KBM-7 (cell line): ENCODE measurements at regions not wholly inside any gene's neighbourhood (a gene's known extent, or its start where the extent isn't known, plus 50 kb on each side); places are given as distances from the start of the nearest gene placed in this dataset.
A peak's percentile ranks its signal among the peaks of the same experiment; 100 is the strongest.
"Not testable (repeated sequence)": the region's sequence is repeated elsewhere in the genome, so short reads cannot be mapped to it uniquely, and the experiment has no call there.

ENCODE experiments used
- DNase-seq: peaks from one replicate; pipeline ENCODE4 v3.0.0-alpha.2; 2015
- in situ Hi-C: fragments of 300-500 bp; cut with MboI; formaldehyde crosslinking; loops from 2 replicates; pipeline ENCODE4 v1.14.3; 2020; ENCODE audit warnings: low sequenced_read_pairs, low pct_unique_long_range_greater_than_20kb, mixed read lengths

GRCh38 chr5:96527768-96528661 is 95.0 kb upstream of the PCSK1 start:
- in situ Hi-C loops: no loop called here
- DNase-seq: no peak

- in situ Hi-C loops: no loop called here
- DNase-seq: no peak
These were observed 95.9 kb upstream of the PCSK1 start for GRCh38 chr5:96528826-96529474.

GRCh38 chr5:96529559-96529958 is 96.5 kb upstream of the PCSK1 start:
- DNase-seq: no peak
- in situ Hi-C loops: no loop called here

GRCh38 chr5:96530901-96531300 is 97.9 kb upstream of the PCSK1 start:
- in situ Hi-C loops: no loop called here

GRCh38 chr5:96533371-96533770 is 100.3 kb upstream of the PCSK1 start:
- in situ Hi-C loops: no loop called here
- DNase-seq: no peak

More at GRCh38 chr5:96530901-96531300, 97.9 kb upstream of the PCSK1 start:
- DNase-seq: no peak

GRCh38 chr5:96537386-96537785 is 104.3 kb upstream of the PCSK1 start:
- peak; percentile 21 for DNase-seq
- in situ Hi-C loops: no loop called here

GRCh38 chr5:96538808-96539250 is 105.8 kb upstream of the PCSK1 start:
- in situ Hi-C loops: no loop called here

GRCh38 chr5:96546120-96546519 is 113.1 kb upstream of the PCSK1 start:
- no peak for DNase-seq

More at GRCh38 chr5:96538808-96539250, 105.8 kb upstream of the PCSK1 start:
- DNase-seq: no peak

GRCh38 chr5:96547486-96547885 is 114.4 kb upstream of the PCSK1 start:
- DNase-seq: no peak
- in situ Hi-C loops: no loop called here

More at GRCh38 chr5:96546120-96546519, 113.1 kb upstream of the PCSK1 start:
- in situ Hi-C loops: no loop called here

- in situ Hi-C loops: no loop called here
- no peak for DNase-seq
These were observed 113.3 kb upstream of the CAST start for GRCh38 chr5:96548905-96549304.

- DNase-seq, in situ Hi-C loops: not testable (repeated sequence)
These were observed 101.3 kb upstream of the CAST start for GRCh38 chr5:96560857-96561256.

GRCh38 chr5:96562614-96563013 is 99.6 kb upstream of the CAST start:
- in situ Hi-C loops: no loop called here
- DNase-seq: no peak

GRCh38 chr5:96563816-96564215 is 98.4 kb upstream of the CAST start:
- in situ Hi-C loops: no loop called here

GRCh38 chr5:96565582-96566265 is 96.5 kb upstream of the CAST start:
- DNase-seq: no peak
- in situ Hi-C loops: no loop called here

More at GRCh38 chr5:96563816-96564215, 98.4 kb upstream of the CAST start:
- no peak for DNase-seq

GRCh38 chr5:96566833-96567587 is 95.2 kb upstream of the CAST start:
- in situ Hi-C loops: no loop called here
- DNase-seq: peak; percentile 7

GRCh38 chr5:96569332-96569731 is 92.8 kb upstream of the CAST start:
- in situ Hi-C loops: no loop called here
- DNase-seq: no peak

GRCh38 chr5:96569770-96570169 is 92.4 kb upstream of the CAST start:
- in situ Hi-C loops: no loop called here

GRCh38 chr5:96572864-96573512 is 89.2 kb upstream of the CAST start:
- DNase-seq: no peak
- in situ Hi-C loops: no loop called here

More at GRCh38 chr5:96569770-96570169, 92.4 kb upstream of the CAST start:
- DNase-seq: no peak

GRCh38 chr5:96573513-96573894 is 88.7 kb upstream of the CAST start:
- in situ Hi-C loops: no loop called here
- DNase-seq: no peak
